Gastrocnemius medialis (tissue), 4 donors: ENCODE measurements at regions not wholly inside any gene's neighbourhood (a gene's known extent, or its start where the extent isn't known, plus 50 kb on each side); places are given as distances from the start of the nearest gene placed in this dataset.

Source experiments
- ATAC-seq, 2 donors: fragments of 150-250 bp; one replicate each; pipeline ENCODE4 v1.9.1; 2016
- DNase-seq, 2 donors: peaks; one replicate each; pipeline ENCODE4 v3.0.0-alpha.2; 2019
- H3K27ac ChIP-seq, 4 donors: fragments of 200-600 bp; sonication (generic); 1 replicate in 1 of 4; 2 replicates in 3 of 4; pipeline ENCODE4 v1.5.1; 2016 to 2018; ENCODE audit warnings: mild to moderate bottlenecking in 2 of 4, moderate library complexity in 1 of 4
- H3K27me3 ChIP-seq, 3 donors: fragments of 200-600 bp; sonication (generic) in 2 of 3; 1 replicate in 1 of 3; 2 replicates in 2 of 3; pipeline versions ENCODE4 v1.5.1 to v1.6.0; 2016 to 2019; ENCODE audit warnings: mild to moderate bottlenecking in 1 of 3, moderate library complexity in 1 of 3
- H3K36me3 ChIP-seq, 2 donors: fragments of 200-600 bp; sonication (generic) in 1 of 2; one replicate each; pipeline ENCODE4 v1.5.1; 2017 to 2018
- H3K4me1 ChIP-seq, 2 donors: fragments of 200-600 bp; sonication (generic) in 1 of 2; one replicate each; pipeline ENCODE4 v1.5.1; 2016 to 2017; ENCODE audit warnings: mild to moderate bottlenecking in 2 of 2
- H3K4me3 ChIP-seq, 4 donors: fragments of 200-600 bp; sonication (generic) in 3 of 4; 1 replicate in 1 of 4; 2 replicates in 3 of 4; pipeline ENCODE4 v1.5.1; 2016 to 2019; ENCODE audit warnings: mild to moderate bottlenecking in 2 of 4
- H3K9me3 ChIP-seq, 3 donors: fragments of 200-600 bp; sonication (generic) in 2 of 3; 1 replicate in 1 of 3; 2 replicates in 2 of 3; pipeline ENCODE4 v1.5.1; 2016 to 2019
- CTCF ChIP-seq, 5 experiments: fragments of 450-650 bp in 3 of 5; fragments of 200-600 bp in 2 of 5; sonication (generic) in 2 of 5; IDR thresholded peaks in 4 of 5; conservative IDR thresholded peaks in 1 of 5; 1 replicate in 4 of 5; 2 replicates in 1 of 5; pipeline ENCODE4 v1.5.1; 2016 to 2019; ENCODE audit warnings: antibody characterized with exemption in 5 of 5, mild to moderate bottlenecking in 3 of 5, moderate library complexity in 3 of 5
- POLR2A ChIP-seq, 2 donors: fragments of 450-650 bp; IDR thresholded peaks; one replicate each; pipeline ENCODE4 v1.6.1; 2017; ENCODE audit warnings: antibody characterized with exemption in 2 of 2, mild to moderate bottlenecking in 2 of 2, moderate library complexity in 2 of 2
- in situ Hi-C, 4 donors: fragments of 200-750 bp; cut with MboI; loops; one replicate each; pipeline versions ENCODE4 v1.15.0 to v1.8.0; 2017; ENCODE audit warnings: low sequenced_read_pairs in 4 of 4
- intact Hi-C: fragments of 100-400 bp; cut with DNase I; formaldehyde crosslinking; loops from one replicate; pipeline ENCODE4 v1.15.1; 2023; ENCODE audit warnings: low total_unique reads

GRCh38 chr7:115632636-115633035, 397.9 kb downstream of the TFEC start:
- ATAC-seq (no peak), DNase-seq (no peak)
- in situ Hi-C loops (no loop called here), intact Hi-C loops (no loop called here)
- no peaks in the 10 kb centered on the region for H3K9me3 ChIP-seq
- H3K36me3 ChIP-seq, result no peaks in the 10 kb centered on the region
- H3K27me3 ChIP-seq, result no peaks in the 10 kb centered on the region
- no peak overlapping the region for H3K27ac ChIP-seq
- no peak for TF ChIP-seq CTCF (IDR thresholded peaks at IDR 0.05 in 4 of 5, conservative IDR thresholded peaks at IDR 0.05 in 1 of 5)
- TF ChIP-seq POLR2A (IDR thresholded peaks at IDR 0.05), result no peak
- H3K4me1 ChIP-seq, result no peaks in the 10 kb centered on the region
- H3K4me3 ChIP-seq, result no peak overlapping the region

GRCh38 chr7:115631782-115632181, 398.8 kb downstream of the TFEC start:
- Histone ChIP-seq H3K4me3 (no peak overlapping the region), H3K27me3 (no peaks in the 10 kb centered on the region), H3K27ac (no peak overlapping the region), H3K4me1 (no peaks in the 10 kb centered on the region), H3K9me3 (no peaks in the 10 kb centered on the region), H3K36me3 (no peaks in the 10 kb centered on the region)
- in situ Hi-C loops (no loop called here), intact Hi-C loops (no loop called here)
- TF ChIP-seq CTCF (IDR thresholded peaks at IDR 0.05 in 4 of 5, conservative IDR thresholded peaks at IDR 0.05 in 1 of 5) (no peak), POLR2A (IDR thresholded peaks at IDR 0.05) (no peak)
- ATAC-seq, result no peak
- no peak for DNase-seq

GRCh38 chr7:115630049-115630448, 400.5 kb downstream of the TFEC start:
- TF ChIP-seq CTCF (IDR thresholded peaks at IDR 0.05 in 4 of 5, conservative IDR thresholded peaks at IDR 0.05 in 1 of 5) (no peak), POLR2A (IDR thresholded peaks at IDR 0.05) (no peak)
- H3K36me3 ChIP-seq, result no peaks in the 10 kb centered on the region
- no peak overlapping the region for H3K27ac ChIP-seq
- ATAC-seq (no peak), DNase-seq (no peak)
- H3K4me1 ChIP-seq, result no peaks in the 10 kb centered on the region
- H3K27me3 ChIP-seq, result no peaks in the 10 kb centered on the region
- intact Hi-C loops, result no loop called here
- no peaks in the 10 kb centered on the region for H3K9me3 ChIP-seq
- no peak overlapping the region for H3K4me3 ChIP-seq
- in situ Hi-C loops, result no loop called here

GRCh38 chr7:115618676-115619075, 411.9 kb downstream of the TFEC start:
- Histone ChIP-seq H3K4me1 (no peaks in the 10 kb centered on the region), H3K9me3 (no peaks in the 10 kb centered on the region), H3K27me3 (no peaks in the 10 kb centered on the region), H3K4me3 (no peak overlapping the region), H3K27ac (no peak overlapping the region), H3K36me3 (no peaks in the 10 kb centered on the region)
- ATAC-seq (no peak), DNase-seq (no peak)
- no peak for TF ChIP-seq POLR2A (IDR thresholded peaks at IDR 0.05)
- no peak for TF ChIP-seq CTCF (IDR thresholded peaks at IDR 0.05 in 4 of 5, conservative IDR thresholded peaks at IDR 0.05 in 1 of 5)
- intact Hi-C loops, result no loop called here
- in situ Hi-C loops, result no loop called here

GRCh38 chr7:115613836-115614235, 416.7 kb downstream of the TFEC start:
- intact Hi-C loops (no loop called here), in situ Hi-C loops (no loop called here)
- no peak for ATAC-seq
- Histone ChIP-seq H3K36me3 (no peaks in the 10 kb centered on the region), H3K4me3 (no peak overlapping the region), H3K9me3 (no peaks in the 10 kb centered on the region), H3K4me1 (no peaks in the 10 kb centered on the region), H3K27ac (no peak overlapping the region), H3K27me3 (no peaks in the 10 kb centered on the region)
- no peak for TF ChIP-seq POLR2A (IDR thresholded peaks at IDR 0.05)
- no peak for TF ChIP-seq CTCF (IDR thresholded peaks at IDR 0.05 in 4 of 5, conservative IDR thresholded peaks at IDR 0.05 in 1 of 5)
- no peak for DNase-seq
